Small intestine (tissue), 7 donors: ENCODE measurements at regions not wholly inside any gene's neighbourhood (a gene's known extent, or its start where the extent isn't known, plus 50 kb on each side); places are given as distances from the start of the nearest gene placed in this dataset.
"Not testable (repeated sequence)": the region's sequence is repeated elsewhere in the genome, so short reads cannot be mapped to it uniquely, and the experiment has no call there.

Experiments
- DNase-seq, 2 donors: peaks; one replicate each; pipeline versions ENCODE4 v3.0.0 to v3.0.0-alpha.2; 2013
- FAIRE-seq: peaks from 2 replicates; lab custom pipeline; 2012; peaks lifted over from hg19 to GRCh38; lab: Jason Lieb, UNC
- H3K27ac ChIP-seq, 3 donors: one replicate each; pipeline ENCODE4 v1.5.1; 2013; ENCODE audit warnings: low read length in 2 of 3, mild to moderate bottlenecking in 2 of 3, control low read depth in 1 of 3, inconsistent platforms in 1 of 3, low read depth in 1 of 3, moderate library complexity in 1 of 3
- H3K27me3 ChIP-seq, 3 donors: one replicate each; pipeline ENCODE4 v1.6.1; 2013; ENCODE audit warnings: low read length in 3 of 3, inconsistent platforms in 1 of 3; ENCODE audit not compliant: control insufficient read depth in 3 of 3, insufficient read depth in 3 of 3
- H3K36me3 ChIP-seq, 3 donors: one replicate each; pipeline ENCODE4 v1.6.1; 2013; ENCODE audit warnings: low read length in 3 of 3, inconsistent platforms in 1 of 3, low read depth in 1 of 3, mild to moderate bottlenecking in 1 of 3, moderate library complexity in 1 of 3; ENCODE audit not compliant: control insufficient read depth in 3 of 3, insufficient read depth in 2 of 3
- H3K4me1 ChIP-seq, 3 donors: one replicate each; pipeline ENCODE4 v1.6.1; 2013; ENCODE audit warnings: low read length in 2 of 3, inconsistent platforms in 1 of 3, low read depth in 1 of 3, mild to moderate bottlenecking in 1 of 3, moderate library complexity in 1 of 3; ENCODE audit not compliant: control insufficient read depth in 3 of 3, insufficient read depth in 2 of 3
- H3K4me3 ChIP-seq, 3 donors: one replicate each; pipeline ENCODE4 v1.5.1; 2013; ENCODE audit warnings: low read length in 3 of 3, control low read depth in 1 of 3, inconsistent platforms in 1 of 3, low read depth in 1 of 3, mild to moderate bottlenecking in 1 of 3, moderate library complexity in 1 of 3
- H3K9me3 ChIP-seq, 2 donors: one replicate each; pipeline ENCODE4 v1.6.1; 2013; ENCODE audit warnings: low read depth in 1 of 2, low read length in 1 of 2; ENCODE audit not compliant: control insufficient read depth in 2 of 2, insufficient read depth in 1 of 2
- WGBS, 3 donors: extraction: QIAGEN DNeasy Blood & Tissue Kit; methylation state at CpG; one replicate each; pipeline ENCODE4 v1.1.7; 2013; 5-methylcytosine and 5-hydroxymethylcytosine counted together
- donor health status: healthy with polysubstance abuse.
- donor health status: control.
- donor health status: control.
- donor health status: Bipolar disorder and iron deficiency.
- donor health status: healthy.

DNA sequence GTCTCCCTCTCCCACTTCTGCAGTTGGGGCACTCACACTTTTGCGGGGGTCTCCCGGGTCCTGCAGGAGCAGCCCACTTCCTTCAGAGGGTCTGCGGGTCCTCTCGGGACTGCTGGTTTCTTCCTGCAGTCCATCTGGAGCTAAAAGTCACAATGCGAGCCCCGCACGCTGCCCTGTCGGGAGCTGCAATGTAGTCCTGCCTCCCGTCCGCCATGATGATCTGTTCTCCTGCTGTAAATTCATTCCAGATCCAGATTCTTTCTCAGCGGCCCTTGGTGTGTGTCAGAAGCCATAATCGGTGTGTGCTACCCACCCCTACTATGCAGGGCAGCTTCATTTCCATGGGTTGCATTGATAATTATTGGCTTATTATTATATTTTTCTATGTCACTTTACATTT, 323.0 kb upstream of the ZFP42 start:
- H3K36me3 ChIP-seq, DNase-seq, H3K4me1 ChIP-seq, H3K4me3 ChIP-seq, FAIRE-seq, H3K9me3 ChIP-seq, H3K27ac ChIP-seq, H3K27me3 ChIP-seq: not testable (repeated sequence)
- 94 to 96% (median 96%) methylated on average over 8 to 10 of the region's 12 CpGs for WGBS, 3 donors

DNA sequence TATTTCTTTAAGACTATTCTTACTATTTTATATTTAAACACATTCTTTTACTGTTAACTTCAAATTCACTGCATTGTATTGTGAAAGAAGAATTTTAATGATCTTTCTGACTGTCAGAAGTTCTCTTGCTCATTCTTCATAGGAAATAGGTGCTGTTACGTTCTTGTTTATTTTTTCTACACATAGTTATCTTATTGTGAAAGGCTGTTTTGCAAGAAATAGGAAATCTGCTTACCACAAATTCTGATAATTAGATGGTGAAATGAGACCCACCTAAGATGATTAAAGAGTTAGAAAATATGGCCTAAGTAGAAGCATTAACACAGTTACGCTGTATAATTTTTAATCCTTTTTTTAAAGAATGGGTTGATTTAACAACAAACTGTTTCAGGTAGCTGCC, 316.1 kb upstream of the ZFP42 start:
- WGBS, 3 donors = 78 to 84% (median 83%) methylated on average over 2 of the region's 2 CpGs
- H3K27me3 ChIP-seq = no peaks in the 10 kb centered on the region
- no peaks in the 10 kb centered on the region for H3K36me3 ChIP-seq
- DNase-seq = no peak
- no peak for FAIRE-seq
- H3K27ac ChIP-seq = no peak overlapping the region
- H3K4me1 ChIP-seq = no peaks in the 10 kb centered on the region
- peaks cover 0 to 2% of the 10 kb centered on the region in 2 donors for H3K9me3 ChIP-seq
- H3K4me3 ChIP-seq = no peak overlapping the region

DNA sequence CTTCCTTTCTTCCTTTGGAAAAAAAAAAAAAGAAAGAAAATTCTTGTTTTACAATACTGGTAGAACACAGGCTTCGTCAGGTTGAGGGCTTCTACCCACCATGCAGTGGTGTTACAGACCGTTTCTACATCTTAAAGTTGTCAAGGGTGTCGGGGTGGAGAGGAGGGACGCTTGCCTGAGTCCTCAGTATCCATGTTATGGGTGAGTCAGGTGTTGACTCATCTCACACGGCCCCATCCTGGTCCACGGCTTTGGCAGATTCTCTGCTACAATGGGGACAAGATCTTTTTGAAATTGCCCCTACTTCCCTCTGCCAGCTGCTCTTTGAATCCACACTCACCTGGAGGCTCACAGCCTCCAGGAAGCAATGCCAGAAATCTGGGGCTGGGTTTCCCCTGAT, 310.3 kb upstream of the ZFP42 start:
- Histone ChIP-seq H3K4me3 (no peak overlapping the region), H3K36me3 (no peaks in the 10 kb centered on the region), H3K9me3 (peaks cover 0 to 2% of the 10 kb centered on the region in 2 donors), H3K27ac (no peak overlapping the region), H3K27me3 (peaks cover 0 to 2% (median 0%) of the 10 kb centered on the region in 3 donors), H3K4me1 (no peaks in the 10 kb centered on the region)
- 49 to 75% (median 65%) methylated on average over 6 of the region's 6 CpGs for WGBS, 3 donors
- no peak for FAIRE-seq
- DNase-seq = no peak

DNA sequence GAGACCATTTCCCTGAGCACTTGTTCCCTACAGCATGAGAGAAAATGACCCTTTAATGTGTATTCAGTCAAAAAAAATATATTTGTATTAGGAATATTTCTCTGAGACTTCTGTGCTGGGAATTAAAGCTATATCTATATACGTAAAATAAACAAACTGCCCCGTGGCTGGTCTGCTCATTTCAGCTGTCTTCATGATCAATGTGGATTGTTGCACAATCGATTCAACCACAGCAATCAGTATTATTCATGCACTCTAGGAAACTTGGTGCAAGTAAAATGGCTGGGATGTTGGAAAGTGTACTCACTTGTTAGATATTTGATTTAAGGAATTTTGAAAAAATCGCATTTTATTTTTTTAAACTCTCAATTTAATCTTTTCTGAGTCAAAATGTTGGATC, 307.9 kb upstream of the ZFP42 start:
- no peak overlapping the region for H3K27ac ChIP-seq
- no peak overlapping the region for H3K4me3 ChIP-seq
- H3K36me3 ChIP-seq = no peaks in the 10 kb centered on the region
- WGBS, 3 donors = 58 to 68% (median 66%) methylated on average over 4 of the region's 4 CpGs
- DNase-seq (no peak), FAIRE-seq (no peak)
- no peaks in the 10 kb centered on the region for H3K9me3 ChIP-seq
- peaks cover 0 to 2% (median 0%) of the 10 kb centered on the region in 3 donors for H3K27me3 ChIP-seq
- no peaks in the 10 kb centered on the region for H3K4me1 ChIP-seq

DNA sequence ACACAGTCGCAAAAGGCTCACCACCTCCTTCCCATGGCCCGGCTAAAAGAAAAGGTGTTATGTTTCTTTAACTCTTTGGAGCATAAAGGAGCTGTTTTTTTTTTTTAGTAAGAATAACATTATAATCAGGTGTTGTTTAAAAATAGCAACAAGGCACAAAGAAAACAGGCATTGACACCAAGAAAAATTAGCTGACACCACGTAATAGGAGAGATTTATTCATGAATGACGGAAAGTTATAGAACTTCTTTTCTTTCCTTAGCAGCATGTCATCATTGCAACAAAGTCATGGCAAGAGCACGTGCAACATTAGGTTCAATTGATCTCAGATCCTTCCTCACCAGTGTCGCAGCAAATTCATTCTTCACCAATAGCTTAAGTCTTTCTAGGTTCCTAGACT, 302.9 kb upstream of the ZFP42 start:
- Histone ChIP-seq H3K9me3 (peaks cover 0 to 3% of the 10 kb centered on the region in 2 donors), H3K4me3 (no peak overlapping the region), H3K27ac (no peak overlapping the region), H3K27me3 (no peaks in the 10 kb centered on the region), H3K36me3 (no peaks in the 10 kb centered on the region), H3K4me1 (no peaks in the 10 kb centered on the region)
- no peak for DNase-seq
- 67 to 84% (median 82%) methylated on average over 6 of the region's 6 CpGs for WGBS, 3 donors
- FAIRE-seq = no peak

DNA sequence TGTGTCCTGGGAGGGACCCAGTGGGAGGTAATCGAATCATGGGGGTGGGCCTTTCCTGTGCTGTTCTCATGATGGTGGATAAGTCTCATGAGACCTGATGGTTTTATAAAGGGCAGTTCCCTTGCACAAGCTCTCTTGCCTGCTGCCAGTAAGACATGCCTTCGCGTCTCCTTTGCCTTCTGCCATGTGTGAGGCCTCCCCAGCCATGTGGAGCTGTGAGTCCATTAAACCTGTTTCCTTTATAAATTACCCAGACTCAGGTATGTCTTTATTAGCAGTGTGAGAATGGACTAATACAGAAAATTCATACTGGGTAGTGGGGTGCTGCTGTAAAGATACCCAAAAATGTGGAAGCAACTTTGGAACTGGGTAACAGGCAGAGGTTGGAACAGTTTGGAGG, 300.0 kb upstream of the ZFP42 start:
- DNase-seq, H3K36me3 ChIP-seq, FAIRE-seq, H3K27me3 ChIP-seq, H3K9me3 ChIP-seq, H3K27ac ChIP-seq, H3K4me1 ChIP-seq, H3K4me3 ChIP-seq: not testable (repeated sequence)
- 83 to 87% (median 87%) methylated on average over 3 of the region's 3 CpGs for WGBS, 3 donors

DNA sequence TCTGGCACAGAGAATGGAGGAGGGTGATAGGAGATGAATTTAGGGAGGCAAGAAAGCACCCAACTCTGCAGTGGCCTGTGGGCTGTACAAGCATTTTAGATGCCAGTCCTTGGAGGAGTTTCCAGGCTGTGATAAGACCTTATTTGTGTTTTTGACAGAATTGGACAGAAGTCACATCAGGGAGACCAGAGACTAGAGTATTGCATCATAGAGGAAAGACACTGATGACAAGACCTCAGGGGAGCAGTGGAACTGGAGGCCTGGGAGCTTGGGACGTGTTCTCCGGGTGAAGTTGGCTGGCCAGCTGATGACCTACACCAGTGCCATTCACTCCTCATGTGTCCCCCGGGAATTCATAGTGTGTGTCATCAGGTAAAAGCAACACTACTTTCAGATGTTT, 284.0 kb upstream of the ZFP42 start:
- DNase-seq = no peak
- 90 to 92% (median 92%) methylated on average over 3 of the region's 3 CpGs for WGBS, 3 donors
- no peak overlapping the region for H3K27ac ChIP-seq
- no peaks in the 10 kb centered on the region for H3K27me3 ChIP-seq
- H3K4me3 ChIP-seq = no peak overlapping the region
- H3K9me3 ChIP-seq = peaks cover 0 to 7% of the 10 kb centered on the region in 2 donors
- H3K36me3 ChIP-seq = no peaks in the 10 kb centered on the region
- no peak for FAIRE-seq
- H3K4me1 ChIP-seq = no peaks in the 10 kb centered on the region

DNA sequence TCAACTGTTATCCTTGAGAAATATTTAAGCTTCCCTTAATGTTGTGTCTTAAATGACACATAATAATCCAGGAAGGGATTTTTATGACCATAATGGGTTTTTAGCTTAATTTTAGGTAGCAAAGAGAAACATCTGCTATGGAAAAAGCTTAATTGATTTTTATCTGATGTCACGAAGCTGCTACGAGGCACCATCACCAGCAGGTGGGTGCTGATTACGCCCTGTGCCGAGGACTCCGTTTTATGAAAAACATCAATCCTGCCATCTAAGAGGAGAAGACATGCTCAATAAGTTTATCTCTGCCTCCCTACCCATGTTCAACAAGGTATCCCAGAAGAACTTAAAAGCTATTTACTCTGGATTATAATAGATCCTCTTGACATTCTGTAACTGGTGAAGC, 280.6 kb upstream of the ZFP42 start:
- FAIRE-seq (no peak), DNase-seq (no peak)
- Histone ChIP-seq H3K4me1 (no peaks in the 10 kb centered on the region), H3K9me3 (no peaks in the 10 kb centered on the region), H3K27ac (no peak overlapping the region), H3K4me3 (no peak overlapping the region), H3K36me3 (no peaks in the 10 kb centered on the region), H3K27me3 (no peaks in the 10 kb centered on the region)
- 61 to 71% (median 64%) methylated on average over 5 of the region's 5 CpGs for WGBS, 3 donors

DNA sequence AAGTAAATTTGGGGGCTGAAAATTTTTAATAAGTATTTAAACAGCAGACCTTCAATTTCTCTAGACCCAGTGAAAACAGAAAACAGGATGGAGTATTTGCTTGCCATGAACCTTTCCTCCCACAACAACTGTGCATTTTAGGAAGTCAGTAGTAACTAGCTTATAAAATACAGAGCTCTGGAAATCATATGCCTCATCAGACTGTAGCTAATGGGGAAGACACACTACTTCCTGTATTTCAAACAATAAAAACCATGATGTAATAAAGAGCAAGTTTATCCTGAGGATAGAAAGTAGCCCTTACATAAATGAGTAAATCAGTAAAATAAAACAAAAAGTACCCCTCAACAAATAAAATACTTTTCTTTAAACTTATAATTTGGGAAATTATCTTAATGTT, 280.1 kb upstream of the ZFP42 start:
- FAIRE-seq = no peak
- Histone ChIP-seq H3K4me1 (no peaks in the 10 kb centered on the region), H3K4me3 (no peak overlapping the region), H3K36me3 (no peaks in the 10 kb centered on the region), H3K27ac (no peak overlapping the region), H3K27me3 (no peaks in the 10 kb centered on the region), H3K9me3 (no peaks in the 10 kb centered on the region)
- DNase-seq = no peak
